Activated naive CD4-positive, alpha-beta T cell treated with anti-CD3 and anti-CD28 coated beads for 36 hours (primary cell): ENCODE measurements at regions not wholly inside any gene's neighbourhood (a gene's known extent, or its start where the extent isn't known, plus 50 kb on each side); places are given as distances from the start of the nearest gene placed in this dataset.

Experiments used
- CTCF ChIA-PET: fragments of 350-600 bp; sonication (Branson Sonifier 250); formaldehyde crosslinking; loops from one replicate; lab custom pipeline; 2021; ENCODE audit warnings: antibody characterized with exemption; lab: Charles Lee
- DNase-seq: peaks from one replicate; pipeline ENCODE4 v3.0.0-alpha.2; 2020
- H3K27ac Mint-ChIP-seq: one replicate; pipeline ENCODE4 v1.8.0; 2021; ENCODE audit warnings: mild to moderate bottlenecking, mixed read lengths
- H3K27me3 Mint-ChIP-seq: one replicate; pipeline ENCODE4 v1.8.0; 2021; ENCODE audit warnings: low read depth, mixed read lengths
- H3K36me3 Mint-ChIP-seq: one replicate; pipeline ENCODE4 v1.8.0; 2021; ENCODE audit warnings: low read depth, mixed read lengths
- H3K4me1 Mint-ChIP-seq: one replicate; pipeline ENCODE4 v1.8.0; 2021; ENCODE audit warnings: low read depth, mixed read lengths
- H3K4me3 Mint-ChIP-seq: one replicate; pipeline ENCODE4 v1.8.0; 2021; ENCODE audit warnings: mild to moderate bottlenecking, moderate library complexity, mixed read lengths
- H3K9me3 Mint-ChIP-seq: one replicate; pipeline ENCODE4 v1.8.0; 2021; ENCODE audit warnings: mixed read lengths
- intact Hi-C: fragments of 100-400 bp; cut with micrococcal nuclease; formaldehyde crosslinking; loops from one replicate; pipeline ENCODE4 v1.15.1; 2023

GRCh38 chr16:65837464-65837863 is 529.0 kb upstream of the CDH5 start:
- Mint-ChIP-seq H3K4me3 (no peak overlapping the region), H3K4me1 (no peaks in the 10 kb centered on the region), H3K36me3 (no peaks in the 10 kb centered on the region), H3K27ac (no peak overlapping the region), H3K27me3 (peaks cover 3% of the 10 kb centered on the region), H3K9me3 (no peaks in the 10 kb centered on the region)
- CTCF ChIA-PET, result no interaction called here
- intact Hi-C loops, result no loop called here
- no peak for DNase-seq

- Mint-ChIP-seq H3K4me3 (no peak overlapping the region), H3K27me3 (no peaks in the 10 kb centered on the region), H3K36me3 (no peaks in the 10 kb centered on the region), H3K4me1 (no peaks in the 10 kb centered on the region), H3K27ac (no peak overlapping the region), H3K9me3 (no peaks in the 10 kb centered on the region)
- intact Hi-C loops, result no loop called here
- no peak for DNase-seq
- CTCF ChIA-PET, result no interaction called here
Observed at GRCh38 chr16:65834688-65835087, 531.8 kb upstream of the CDH5 start.

GRCh38 chr16:65833171-65833871 is 533.2 kb upstream of the CDH5 start:
- Mint-ChIP-seq H3K9me3 (no peaks in the 10 kb centered on the region), H3K36me3 (no peaks in the 10 kb centered on the region), H3K4me1 (no peaks in the 10 kb centered on the region), H3K27ac (no peak overlapping the region), H3K4me3 (no peak overlapping the region), H3K27me3 (no peaks in the 10 kb centered on the region)
- intact Hi-C loops, result no loop called here
- CTCF ChIA-PET, result no interaction called here
- no peak for DNase-seq

- intact Hi-C loops, result no loop called here
- Mint-ChIP-seq H3K27ac (no peak overlapping the region), H3K36me3 (no peaks in the 10 kb centered on the region), H3K27me3 (no peaks in the 10 kb centered on the region), H3K4me3 (no peak overlapping the region), H3K4me1 (no peaks in the 10 kb centered on the region), H3K9me3 (no peaks in the 10 kb centered on the region)
- CTCF ChIA-PET, result no interaction called here
- DNase-seq, result no peak
Observed at GRCh38 chr16:65832679-65833078, 533.8 kb upstream of the CDH5 start.

- Mint-ChIP-seq H3K27ac (no peak overlapping the region), H3K9me3 (no peaks in the 10 kb centered on the region), H3K36me3 (no peaks in the 10 kb centered on the region), H3K27me3 (no peaks in the 10 kb centered on the region), H3K4me3 (no peak overlapping the region), H3K4me1 (no peaks in the 10 kb centered on the region)
- CTCF ChIA-PET, result interaction anchor here (0.6 kb wide), 1 partner anchor 82 kb away, joined by 3 read pairs; no protein-coding TSS in a partner anchor
- no peak for DNase-seq
- intact Hi-C loops, result no loop called here
Observed at GRCh38 chr16:65831903-65832666, 534.4 kb upstream of the CDH5 start.

GRCh38 chr16:65829076-65829475 is 537.4 kb upstream of the CDH5 start:
- no peak for DNase-seq
- Mint-ChIP-seq H3K36me3 (no peaks in the 10 kb centered on the region), H3K4me3 (no peak overlapping the region), H3K27me3 (no peaks in the 10 kb centered on the region), H3K27ac (no peak overlapping the region), H3K9me3 (no peaks in the 10 kb centered on the region), H3K4me1 (no peaks in the 10 kb centered on the region)
- intact Hi-C loops, result no loop called here
- CTCF ChIA-PET, result no interaction called here

GRCh38 chr16:65828296-65828695 is 538.2 kb upstream of the CDH5 start:
- no peak overlapping the region for H3K4me3 Mint-ChIP-seq
- no peaks in the 10 kb centered on the region for H3K4me1 Mint-ChIP-seq
- H3K27me3 Mint-ChIP-seq, result no peaks in the 10 kb centered on the region
- no peak for DNase-seq
- H3K27ac Mint-ChIP-seq, result no peak overlapping the region
- intact Hi-C loops, result no loop called here
- H3K36me3 Mint-ChIP-seq, result no peaks in the 10 kb centered on the region
- H3K9me3 Mint-ChIP-seq, result no peaks in the 10 kb centered on the region
- CTCF ChIA-PET, result no interaction called here

- CTCF ChIA-PET, result no interaction called here
- intact Hi-C loops, result no loop called here
Observed at GRCh38 chr16:65827231-65827630, 539.3 kb upstream of the CDH5 start.

GRCh38 chr16:65825191-65825856 is 541.2 kb upstream of the CDH5 start:
- Mint-ChIP-seq H3K4me1 (no peaks in the 10 kb centered on the region), H3K9me3 (no peaks in the 10 kb centered on the region), H3K4me3 (no peak overlapping the region), H3K36me3 (no peaks in the 10 kb centered on the region), H3K27ac (no peak overlapping the region), H3K27me3 (no peaks in the 10 kb centered on the region)
- CTCF ChIA-PET, result no interaction called here
- intact Hi-C loops, result no loop called here
- DNase-seq, result no peak

More at GRCh38 chr16:65827231-65827630, 539.3 kb upstream of the CDH5 start:
- H3K27ac Mint-ChIP-seq, result no peak overlapping the region
- no peak for DNase-seq
- H3K9me3 Mint-ChIP-seq, result no peaks in the 10 kb centered on the region
- H3K4me1 Mint-ChIP-seq, result no peaks in the 10 kb centered on the region
- H3K27me3 Mint-ChIP-seq, result no peaks in the 10 kb centered on the region
- H3K36me3 Mint-ChIP-seq, result no peaks in the 10 kb centered on the region
- H3K4me3 Mint-ChIP-seq, result no peak overlapping the region

GRCh38 chr16:65822148-65822547 is 544.3 kb upstream of the CDH5 start:
- intact Hi-C loops, result no loop called here
- Mint-ChIP-seq H3K27ac (no peak overlapping the region), H3K9me3 (no peaks in the 10 kb centered on the region), H3K4me1 (no peaks in the 10 kb centered on the region), H3K27me3 (no peaks in the 10 kb centered on the region), H3K4me3 (no peak overlapping the region), H3K36me3 (no peaks in the 10 kb centered on the region)
- CTCF ChIA-PET, result no interaction called here
- no peak for DNase-seq

- intact Hi-C loops, result no loop called here
- Mint-ChIP-seq H3K27me3 (no peaks in the 10 kb centered on the region), H3K4me3 (no peak overlapping the region), H3K4me1 (no peaks in the 10 kb centered on the region), H3K9me3 (no peaks in the 10 kb centered on the region), H3K36me3 (no peaks in the 10 kb centered on the region), H3K27ac (no peak overlapping the region)
- DNase-seq, result no peak
- CTCF ChIA-PET, result no interaction called here
Observed at GRCh38 chr16:65819136-65819898, 547.2 kb upstream of the CDH5 start.

GRCh38 chr16:65817799-65818198 is 548.7 kb upstream of the CDH5 start:
- H3K4me1 Mint-ChIP-seq, result no peaks in the 10 kb centered on the region
- H3K27me3 Mint-ChIP-seq, result no peaks in the 10 kb centered on the region
- H3K36me3 Mint-ChIP-seq, result no peaks in the 10 kb centered on the region
- peaks cover 2% of the 10 kb centered on the region for H3K9me3 Mint-ChIP-seq
- intact Hi-C loops, result no loop called here
- H3K4me3 Mint-ChIP-seq, result no peak overlapping the region
- CTCF ChIA-PET, result no interaction called here
- H3K27ac Mint-ChIP-seq, result no peak overlapping the region
- no peak for DNase-seq
